Left forelimb (tissue), 1 donor: ENCODE measurements at regions not wholly inside any gene's neighbourhood (a gene's known extent, or its start where the extent isn't known, plus 50 kb on each side); places are given as distances from the start of the nearest gene placed in this dataset.
"Not testable (repeated sequence)": the region's sequence is repeated elsewhere in the genome, so short reads cannot be mapped to it uniquely, and the experiment has no call there.

Experiments
- DNase-seq: peaks from one replicate; pipeline ENCODE4 v3.0.0-alpha.2; 2018; ENCODE audit warnings: low spot score

DNA sequence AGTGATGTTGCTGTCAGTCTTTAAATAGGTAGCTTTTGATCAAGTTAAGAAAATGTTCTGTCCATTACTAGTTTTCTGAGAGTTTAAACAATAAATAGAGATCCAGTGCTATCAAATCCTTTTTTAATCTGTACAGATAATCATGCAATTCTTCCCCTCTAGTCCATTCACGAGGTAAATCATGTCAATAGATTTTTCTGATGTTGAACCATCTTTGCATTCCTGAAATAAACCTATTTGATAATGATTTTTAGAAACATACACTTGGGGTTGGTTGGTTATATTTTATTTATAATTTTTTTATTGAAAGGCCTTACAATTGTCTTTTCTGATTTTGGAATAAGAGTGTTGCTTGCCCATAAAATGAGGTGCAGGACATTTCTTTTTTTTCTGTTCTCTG is 95.0 kb downstream of the FAM53A start:
- DNase-seq: no peak

DNA sequence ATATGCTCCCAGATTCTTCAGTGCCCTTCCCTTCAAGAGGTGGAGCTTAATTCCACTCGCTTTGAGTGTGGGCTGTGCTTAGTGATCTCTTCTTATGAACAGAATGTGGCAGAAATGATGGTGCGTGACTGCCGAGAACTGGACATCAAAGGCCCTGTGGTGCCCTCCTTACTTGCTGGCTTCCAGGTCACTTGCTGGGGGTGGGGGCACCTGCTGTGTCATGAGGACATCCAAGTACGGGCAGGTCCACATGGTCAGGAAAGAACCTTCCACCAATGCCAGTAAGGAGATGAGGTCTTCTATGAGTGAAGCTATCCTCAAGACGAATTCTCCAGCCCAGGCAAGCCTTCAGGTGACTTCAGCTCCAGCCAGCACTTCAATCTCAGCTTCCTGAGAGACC is 95.8 kb downstream of the FAM53A start:
- DNase-seq: no peak

DNA sequence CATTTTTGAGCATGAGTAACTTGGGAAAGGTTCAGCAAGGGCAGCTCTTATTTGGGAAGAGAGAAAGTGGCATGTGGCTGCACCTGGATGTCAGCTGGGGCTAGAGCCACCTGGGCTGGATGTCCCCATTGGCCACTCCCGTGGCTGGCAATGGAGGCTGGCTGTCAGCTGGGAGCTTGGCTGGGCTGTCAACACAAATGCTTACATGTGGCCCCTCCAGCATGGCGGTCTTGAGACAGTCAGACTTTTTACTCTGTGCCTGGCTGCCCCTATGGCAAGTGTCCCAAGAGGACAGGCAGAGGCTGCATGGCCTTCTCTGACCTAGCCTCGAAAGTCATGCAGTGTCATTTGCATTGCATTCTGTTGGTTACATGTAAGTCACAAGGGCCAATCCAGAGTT is 99.6 kb downstream of the FAM53A start:
- no peak for DNase-seq

DNA sequence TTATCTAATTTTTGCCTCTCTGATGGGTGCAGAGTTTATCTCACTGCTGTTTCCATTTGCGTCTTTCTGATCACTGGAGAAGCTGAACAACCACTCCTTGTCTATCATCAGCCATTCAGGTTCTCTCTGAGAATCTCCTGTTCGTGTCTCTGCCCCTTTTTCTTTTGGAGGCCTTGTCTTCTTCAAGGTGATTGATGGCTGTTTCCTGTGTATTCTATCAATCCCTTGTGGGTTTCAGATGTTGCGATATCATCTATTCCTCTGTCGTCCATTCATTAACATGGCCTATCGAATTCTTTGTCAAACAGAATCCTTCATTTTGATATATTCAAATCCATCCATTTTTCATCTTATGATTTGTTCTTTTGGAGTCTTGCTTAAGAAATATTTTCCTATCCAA is 100.3 kb downstream of the FAM53A start:
- DNase-seq: no peak

DNA sequence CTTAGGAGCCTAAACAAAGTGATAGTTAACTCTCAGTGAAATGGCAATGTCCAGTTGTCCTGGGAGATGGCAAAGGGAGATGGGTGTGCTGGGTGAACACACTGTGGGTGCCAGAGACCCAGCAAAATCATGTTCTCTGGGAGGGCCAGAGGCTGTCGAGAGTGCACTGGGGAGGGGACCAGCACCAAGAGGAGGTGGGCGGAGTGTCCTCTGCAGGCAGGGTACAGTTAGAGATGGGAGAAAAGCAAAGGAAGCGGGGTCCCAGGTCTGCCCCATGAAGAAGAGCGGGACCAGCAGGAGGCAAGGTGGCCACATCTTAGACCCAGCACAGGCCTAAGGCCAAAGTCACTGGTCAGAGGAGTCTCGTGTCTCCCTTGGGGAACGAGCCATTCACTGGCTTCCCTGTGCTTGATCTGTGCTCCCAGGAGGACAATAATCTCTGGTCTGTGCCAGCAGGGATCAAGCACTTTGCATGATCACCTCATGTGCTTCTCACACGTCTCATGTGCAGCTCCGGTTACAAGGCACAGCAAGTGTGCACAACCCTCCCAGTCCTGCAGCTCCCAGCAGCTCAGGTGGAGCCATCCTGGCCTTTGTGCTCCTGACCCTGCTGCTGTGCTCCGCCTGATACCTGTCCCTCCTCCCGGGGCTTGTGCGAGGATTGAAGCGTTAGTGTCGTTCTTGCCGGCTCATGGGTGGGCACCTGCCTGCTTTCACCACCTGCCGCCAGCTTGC is 100.9 kb downstream of the FAM53A start:
- DNase-seq: no peak

DNA sequence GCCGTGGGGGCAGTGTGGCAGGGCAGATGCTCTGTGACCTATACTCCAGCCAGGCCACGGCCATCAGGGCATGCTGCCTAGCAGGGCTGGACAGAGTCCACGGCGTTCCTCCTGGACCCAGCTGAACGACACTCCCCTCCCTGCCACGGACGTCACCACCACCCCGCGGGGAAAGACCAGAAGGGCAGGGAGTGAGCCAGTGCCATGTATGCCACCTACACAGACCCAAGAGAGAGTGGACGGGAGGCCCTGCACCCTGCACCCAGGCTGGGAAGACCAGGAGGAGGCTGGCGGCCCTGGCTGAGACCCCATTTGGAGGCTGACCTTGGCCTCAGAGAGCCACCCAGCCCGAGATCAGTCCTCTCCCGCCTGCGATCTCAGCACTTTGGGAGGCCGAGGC is 101.9 kb downstream of the FAM53A start:
- no peak for DNase-seq

DNA sequence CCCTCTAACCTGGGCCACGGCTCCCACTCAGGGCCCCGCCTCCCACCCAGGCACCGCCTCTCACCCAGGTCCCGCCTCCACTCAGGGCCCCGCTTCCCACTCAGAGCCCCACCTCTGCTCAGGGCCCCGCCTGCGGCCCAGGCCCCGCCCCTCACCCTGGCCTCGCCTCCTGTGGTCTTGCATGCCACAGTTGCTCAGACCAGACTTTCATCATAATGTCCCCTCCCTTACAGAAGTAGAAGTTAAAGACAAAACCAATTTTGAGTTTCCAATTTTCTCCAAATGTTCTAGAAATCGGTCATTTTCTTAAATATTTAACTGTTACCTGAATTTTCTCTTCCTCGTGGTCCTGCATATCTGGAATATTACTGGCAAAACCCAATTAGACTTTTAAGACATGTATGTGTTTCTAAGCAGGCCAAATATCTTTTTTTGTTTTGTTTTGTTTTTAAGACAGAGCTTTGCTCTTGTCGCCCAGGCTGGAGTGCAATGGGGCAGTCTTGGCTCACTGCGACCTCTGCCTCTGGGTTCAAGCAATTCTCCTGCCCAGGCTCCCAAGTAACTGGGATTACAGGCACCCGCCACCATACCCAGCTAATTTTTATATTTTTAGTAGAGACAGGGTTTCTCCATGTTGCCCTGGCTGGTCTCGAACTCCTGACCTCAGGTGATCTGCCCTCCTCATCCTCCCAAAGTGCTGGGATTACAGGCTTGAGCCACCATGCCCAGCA is 102.8 kb downstream of the FAM53A start:
- not testable (repeated sequence) for DNase-seq

DNA sequence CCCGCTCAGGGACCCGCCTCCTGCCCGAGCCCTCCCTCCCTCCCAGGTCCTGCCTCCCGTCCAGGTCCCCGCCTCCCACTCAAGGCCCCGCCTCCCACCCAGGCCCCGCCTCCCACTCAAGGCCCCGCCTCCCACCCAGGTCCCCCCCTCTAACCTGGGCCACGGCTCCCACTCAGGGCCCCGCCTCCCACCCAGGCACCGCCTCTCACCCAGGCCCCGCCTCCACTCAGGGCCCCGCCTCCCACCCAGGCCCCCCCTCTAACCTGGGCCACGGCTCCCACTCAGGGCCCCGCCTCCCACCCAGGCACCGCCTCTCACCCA is 103.5 kb downstream of the FAM53A start:
- not testable (repeated sequence) for DNase-seq

DNA sequence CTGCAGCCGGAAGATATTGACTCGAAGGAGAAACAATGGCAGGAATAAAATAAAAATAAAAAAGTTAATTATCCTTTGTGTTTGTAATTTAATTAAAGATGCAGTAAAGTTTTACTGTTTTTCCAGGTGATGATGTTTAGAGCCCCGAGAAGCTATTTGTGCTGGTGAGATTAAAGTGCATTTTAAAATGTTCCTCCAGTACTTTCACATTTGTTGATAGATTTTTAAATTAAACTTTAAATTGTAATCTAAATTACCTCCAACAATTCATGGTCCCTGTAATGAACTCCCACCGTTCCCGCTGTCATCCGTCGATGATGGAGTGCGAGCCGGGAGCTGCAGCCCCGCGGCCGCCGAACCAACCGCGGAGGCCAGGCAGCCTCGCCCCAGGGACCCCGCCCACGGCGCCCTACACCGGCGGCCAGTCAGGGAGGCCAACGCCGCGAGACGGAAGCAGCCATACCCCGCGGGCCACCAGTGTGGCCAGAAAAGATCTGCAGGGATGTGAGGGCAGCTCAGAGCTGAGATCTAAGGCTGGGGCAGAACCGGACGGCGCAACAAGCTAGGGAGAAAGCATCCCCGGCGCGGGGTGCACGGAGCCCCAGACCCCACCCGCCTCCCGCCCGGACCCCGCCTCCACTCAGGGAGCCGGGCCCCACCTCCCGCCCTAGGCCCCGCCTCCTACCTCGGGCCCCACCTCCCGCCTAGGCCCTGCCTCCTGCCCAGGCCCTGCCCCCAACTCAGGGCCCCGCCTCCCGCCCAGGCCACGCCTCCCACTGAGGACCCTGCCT is 104.0 kb downstream of the FAM53A start:
- DNase-seq: peak; percentile 79

DNA sequence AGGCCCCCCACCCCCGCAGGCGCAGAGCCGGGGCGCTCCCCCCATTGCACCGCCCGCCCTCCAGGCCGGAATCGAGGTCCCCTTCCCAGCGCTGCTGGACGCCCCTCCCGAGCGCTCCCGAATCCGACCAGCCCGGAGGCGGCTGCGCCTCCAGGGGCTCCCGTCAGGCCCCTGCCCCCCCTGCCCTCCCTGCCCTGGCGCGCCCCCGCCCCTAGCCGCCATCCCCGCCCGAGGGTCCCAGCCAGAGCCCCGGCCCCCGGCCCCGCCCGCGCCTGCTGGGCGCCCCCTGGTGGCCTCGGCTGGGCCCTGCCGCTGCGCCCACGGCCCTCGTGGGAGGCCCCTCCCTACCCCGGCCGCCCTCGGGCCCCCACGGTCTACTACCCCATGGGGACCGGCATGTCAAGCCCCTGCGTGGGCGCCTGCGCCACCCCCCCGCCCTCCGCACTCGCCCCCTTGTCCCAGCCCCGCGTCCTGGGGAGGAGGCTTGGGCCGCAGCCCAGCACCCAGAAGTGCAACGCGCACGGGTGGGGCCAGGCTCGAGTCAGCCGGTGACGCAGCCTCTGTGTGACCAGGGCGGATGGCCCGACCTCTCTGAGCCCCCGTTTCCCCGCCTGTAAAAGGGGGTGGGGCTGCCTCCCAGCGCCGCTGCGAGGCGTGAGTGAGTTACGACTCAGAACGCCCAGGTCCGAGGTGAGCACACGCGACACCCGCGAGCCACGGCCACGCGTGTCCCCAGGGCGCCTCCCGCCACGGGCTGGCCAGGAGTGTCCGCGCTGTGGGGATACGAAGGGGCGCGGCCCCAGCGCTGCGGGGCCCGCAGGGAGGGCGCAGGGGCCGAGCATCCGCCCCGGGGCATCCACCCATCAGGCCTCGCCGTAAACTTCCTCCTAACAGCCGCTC is 104.9 kb downstream of the FAM53A start:
- peak; percentile 79 for DNase-seq

DNA sequence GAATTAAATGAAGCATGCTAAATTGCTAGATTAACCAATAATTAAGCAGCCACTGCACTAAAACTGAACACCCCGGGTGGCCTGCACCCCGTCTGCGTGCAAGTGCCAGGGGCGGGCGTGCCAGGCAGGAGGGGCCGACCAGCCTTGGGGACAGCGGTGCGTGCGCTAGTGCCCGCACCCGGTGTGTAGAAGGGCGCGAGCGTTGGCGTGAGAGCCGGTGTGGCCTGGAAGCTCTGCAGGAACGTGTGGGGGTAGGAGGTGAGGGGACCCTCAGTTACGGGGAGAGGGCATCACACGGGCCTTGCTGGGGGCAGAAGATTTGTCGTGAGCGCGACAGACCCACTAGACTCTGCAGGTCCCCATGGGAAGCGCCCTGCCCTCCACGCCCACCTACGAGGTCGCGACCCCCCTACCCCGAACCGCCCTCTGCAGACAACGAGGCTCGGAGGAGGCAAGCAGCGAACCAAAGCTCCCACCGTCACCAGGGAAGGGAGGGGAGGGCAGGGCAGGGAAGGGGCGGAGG is 105.8 kb downstream of the FAM53A start:
- no peak for DNase-seq

DNA sequence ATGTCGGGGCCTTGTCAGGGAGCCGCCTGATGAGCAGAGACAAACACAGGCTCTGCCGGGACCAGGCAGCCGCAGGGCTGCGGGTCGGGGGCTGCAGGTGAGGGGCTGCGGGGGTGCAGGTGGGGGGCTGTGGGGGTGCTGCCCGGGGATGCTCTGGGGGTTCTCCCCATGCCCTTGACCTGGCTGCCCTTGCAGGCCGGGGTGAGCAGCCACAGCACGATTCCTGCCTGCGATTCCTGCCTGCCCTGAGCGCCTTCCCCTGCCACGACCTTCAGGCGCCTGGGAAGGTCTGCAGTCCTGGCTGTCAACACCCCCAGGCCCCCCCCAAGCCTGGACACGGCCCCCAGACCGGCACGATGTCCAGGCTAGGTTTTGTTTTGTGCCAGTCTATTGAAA is 106.3 kb downstream of the FAM53A start:
- no peak for DNase-seq

DNA sequence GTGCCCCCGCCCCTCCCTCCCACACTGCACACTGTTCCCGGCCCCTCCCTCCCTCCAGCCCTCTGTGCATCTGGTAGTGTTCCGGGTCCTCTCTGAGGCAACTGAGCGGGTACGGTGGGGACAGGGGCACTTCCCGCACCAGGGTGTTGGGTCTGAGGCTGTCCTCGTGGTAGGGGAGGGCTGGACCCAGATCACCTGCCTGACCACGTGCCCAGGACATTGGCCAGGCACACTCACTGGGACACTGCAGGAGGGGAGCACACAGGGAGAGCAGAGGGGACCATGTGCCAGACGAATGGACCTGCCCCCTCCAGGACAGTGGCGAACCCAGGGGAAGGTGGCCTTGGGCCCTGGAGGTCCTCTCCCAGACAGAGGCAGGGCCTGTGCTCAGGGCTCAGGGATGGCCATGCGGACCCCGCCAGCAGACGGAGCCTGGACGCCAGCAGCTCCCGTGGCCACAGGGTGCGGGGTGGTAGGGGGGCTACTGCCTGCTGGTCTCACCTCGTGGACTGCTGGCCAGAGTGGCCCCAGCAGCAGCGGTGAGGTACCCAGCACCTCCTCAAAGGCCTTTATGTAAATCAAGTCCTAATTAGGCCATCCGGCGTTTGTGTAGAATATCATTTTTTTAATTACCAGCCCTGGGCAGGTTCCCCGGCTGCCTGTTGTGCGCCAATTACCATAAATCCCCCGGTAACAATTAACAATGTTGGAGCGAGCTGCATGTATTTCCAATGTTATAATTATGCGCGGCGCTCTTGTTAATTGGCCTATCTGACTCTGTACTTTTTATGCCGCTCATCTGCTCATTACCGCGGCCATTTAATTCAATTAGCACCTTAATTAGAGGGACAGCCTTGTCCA is 106.9 kb downstream of the FAM53A start:
- no peak for DNase-seq

DNA sequence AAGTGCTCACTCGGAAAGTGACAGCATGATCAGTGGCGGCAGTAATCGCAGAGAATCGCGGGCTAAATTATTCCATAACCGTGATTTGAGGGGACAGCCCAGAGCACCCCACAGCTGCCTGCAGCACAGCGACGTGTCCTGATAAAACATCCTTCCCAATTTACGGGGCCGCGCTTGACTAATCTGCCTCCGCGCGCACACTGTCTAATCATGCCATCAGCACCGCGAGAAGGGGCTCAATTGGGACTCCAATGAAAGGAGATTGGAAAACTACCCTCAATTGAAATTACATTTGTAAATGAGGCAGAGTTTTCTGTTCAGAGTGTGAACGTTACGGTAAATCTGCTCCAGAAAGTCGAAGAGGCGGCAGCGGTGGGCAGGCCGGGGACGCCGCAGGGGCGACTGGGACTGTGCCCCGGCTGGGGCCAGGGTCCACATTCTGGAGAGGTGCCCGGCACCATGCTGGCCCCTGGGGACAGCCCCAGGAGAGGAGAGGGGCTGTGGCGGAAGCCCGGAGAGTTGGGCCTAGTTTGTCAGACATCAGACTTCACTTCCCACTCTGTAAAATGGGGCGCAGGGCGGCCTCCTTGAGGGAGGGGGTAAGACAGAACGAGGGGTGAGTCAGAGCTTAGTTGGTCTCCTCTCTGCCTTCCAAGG is 107.7 kb downstream of the FAM53A start:
- DNase-seq: no peak

DNA sequence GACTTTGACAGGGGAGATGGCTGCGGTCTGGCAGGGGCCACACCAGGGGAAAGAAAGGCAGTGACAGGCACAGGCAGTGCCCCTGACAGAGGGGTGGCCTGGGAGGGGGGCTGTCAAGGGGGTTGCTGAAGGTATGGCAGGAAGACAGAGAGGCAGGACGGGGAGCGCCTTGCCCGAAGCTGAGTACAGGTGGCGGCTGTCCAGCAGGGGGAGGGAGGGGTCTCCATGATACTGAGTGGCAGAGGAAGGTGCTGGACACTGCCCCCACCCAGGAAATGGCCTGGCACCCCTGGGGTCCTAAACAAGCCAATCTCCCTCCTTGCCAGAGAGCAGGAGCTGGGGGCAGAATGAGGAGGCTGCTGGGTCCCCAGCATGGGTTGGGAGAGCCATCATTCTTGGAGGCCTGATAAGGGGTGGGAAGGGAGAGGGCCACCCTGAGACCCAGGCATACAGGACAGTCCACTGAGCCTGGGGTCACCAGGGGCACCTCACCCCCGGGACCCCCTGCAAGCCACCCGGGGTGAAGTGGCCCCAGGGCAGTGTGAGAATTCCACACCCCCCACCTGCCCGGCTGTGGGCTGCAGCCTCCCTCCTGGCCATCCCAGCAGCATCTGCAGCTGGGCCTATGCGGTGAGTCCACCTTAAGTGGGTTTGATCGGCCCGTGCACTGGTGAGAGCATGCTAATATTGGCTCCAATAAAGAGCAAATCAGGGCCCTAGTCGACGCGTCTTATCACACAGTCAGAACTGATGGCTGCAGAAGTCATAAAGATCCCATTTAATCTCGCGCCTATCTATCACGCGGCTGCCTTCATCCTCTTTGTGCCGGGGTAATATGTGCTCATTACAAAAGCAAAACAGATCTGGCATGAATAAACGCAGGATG is 108.5 kb downstream of the FAM53A start:
- no peak for DNase-seq

DNA sequence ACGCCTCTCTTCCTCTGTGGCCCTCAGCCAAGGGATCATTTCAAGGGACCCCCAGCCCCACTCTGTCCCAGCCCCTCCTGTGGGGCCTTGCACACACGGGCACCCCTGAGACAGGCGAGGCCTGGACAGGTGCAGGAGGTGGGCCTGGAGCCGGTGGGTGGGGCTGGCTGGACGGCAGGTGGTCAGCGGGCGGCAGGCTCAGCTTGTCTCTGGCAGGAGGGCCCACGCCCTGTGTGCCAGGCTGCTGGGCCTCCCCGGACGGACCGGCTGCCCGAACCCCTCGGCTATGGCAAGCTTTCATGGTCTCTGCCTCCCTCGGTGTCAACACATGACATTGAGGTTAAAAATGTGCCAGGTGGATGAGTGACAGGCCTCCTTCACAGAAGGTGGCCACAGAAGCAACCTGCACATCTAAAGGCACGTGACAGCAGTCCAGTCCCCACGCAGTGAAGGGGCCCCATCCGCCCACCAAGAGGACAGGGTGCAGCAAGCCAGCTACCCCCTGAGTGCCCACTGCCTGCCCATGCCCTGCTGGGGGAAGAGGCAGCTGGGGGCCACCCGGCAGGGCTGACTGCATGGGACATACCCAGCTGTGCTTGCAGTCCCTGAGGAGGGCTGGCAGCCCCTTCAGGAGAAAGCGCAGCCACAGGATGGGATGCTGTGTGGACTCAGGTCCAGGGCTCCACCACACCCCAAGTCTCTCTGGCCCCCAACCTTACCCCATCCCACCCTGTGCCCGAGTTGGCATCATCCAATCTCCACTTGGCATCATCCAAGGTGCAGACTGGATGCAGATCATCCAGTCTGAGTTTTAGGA is 109.3 kb downstream of the FAM53A start:
- DNase-seq: no peak

DNA sequence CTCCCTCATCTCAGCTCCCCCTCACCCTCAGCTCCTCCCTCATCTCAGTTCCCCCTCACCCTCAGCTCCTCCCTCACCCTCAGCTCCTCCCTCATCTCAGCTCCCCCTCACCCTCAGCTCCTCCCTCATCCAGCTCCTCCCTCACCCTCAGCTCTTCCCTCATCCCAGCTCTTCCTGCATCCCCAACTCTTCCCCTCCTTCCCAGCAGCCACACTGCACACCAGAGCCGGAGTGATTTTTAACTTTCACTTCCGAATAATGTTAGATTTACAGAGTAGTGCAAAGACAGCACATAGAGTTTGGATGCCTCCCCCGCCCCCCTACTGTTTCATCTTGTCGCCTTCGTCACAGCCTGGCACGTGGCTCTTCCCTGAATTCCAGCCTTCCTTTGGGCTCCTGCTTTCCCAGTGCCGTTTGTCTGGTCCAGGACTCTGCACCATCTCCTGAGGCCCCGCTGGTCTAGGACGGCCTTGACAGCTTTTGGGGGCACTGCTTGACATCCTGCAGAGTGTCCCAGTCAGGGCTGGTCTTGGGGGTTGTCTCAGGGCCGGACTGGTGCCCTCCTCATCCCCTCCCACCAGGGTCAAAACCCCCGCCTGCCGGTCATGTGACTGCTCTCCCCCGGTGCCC is 110.2 kb downstream of the FAM53A start:
- no peak for DNase-seq
